Gastroesophageal sphincter (tissue), 3 donors: ENCODE measurements at regions not wholly inside any gene's neighbourhood (a gene's known extent, or its start where the extent isn't known, plus 50 kb on each side); places are given as distances from the start of the nearest gene placed in this dataset.

Experiments
- EP300 ChIP-seq: sonication (generic); formaldehyde crosslinking; IDR thresholded peaks from one replicate; pipeline ENCODE4 v1.6.1; 2017; ENCODE audit warnings: antibody characterized with exemption, mild to moderate bottlenecking
- TF ChIP-seq, protein P1 (sequence below), 4 experiments: fragments of 200-600 bp in 2 of 4; fragments of 450-650 bp in 2 of 4; sonication (generic) in 1 of 4; IDR thresholded peaks; one replicate each; pipeline ENCODE4 v1.5.1; 2017 to 2019; ENCODE audit warnings: antibody characterized with exemption in 4 of 4, mild to moderate bottlenecking in 2 of 4, moderate library complexity in 2 of 4

DNA sequence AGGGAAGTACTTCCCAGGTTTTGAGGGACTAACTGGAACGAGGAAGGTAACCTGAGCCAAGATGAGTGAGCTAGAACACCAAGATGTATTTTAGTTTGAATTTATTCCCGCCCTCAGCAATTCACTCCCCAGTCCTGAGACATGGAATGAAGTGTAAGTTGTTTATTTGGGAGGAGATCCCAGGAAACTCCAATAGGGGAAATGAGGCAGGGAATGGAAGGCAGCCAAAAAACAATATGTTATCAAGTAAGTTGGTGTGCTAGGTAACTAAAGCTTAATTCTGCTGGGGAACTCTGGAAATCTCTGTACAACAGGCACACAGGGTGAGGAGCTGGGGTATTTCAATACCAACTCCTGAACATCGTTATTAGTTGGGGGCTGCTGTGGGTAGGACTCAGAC is 189.7 kb upstream of the HDAC9 start:
- TF ChIP-seq, protein P1, sequence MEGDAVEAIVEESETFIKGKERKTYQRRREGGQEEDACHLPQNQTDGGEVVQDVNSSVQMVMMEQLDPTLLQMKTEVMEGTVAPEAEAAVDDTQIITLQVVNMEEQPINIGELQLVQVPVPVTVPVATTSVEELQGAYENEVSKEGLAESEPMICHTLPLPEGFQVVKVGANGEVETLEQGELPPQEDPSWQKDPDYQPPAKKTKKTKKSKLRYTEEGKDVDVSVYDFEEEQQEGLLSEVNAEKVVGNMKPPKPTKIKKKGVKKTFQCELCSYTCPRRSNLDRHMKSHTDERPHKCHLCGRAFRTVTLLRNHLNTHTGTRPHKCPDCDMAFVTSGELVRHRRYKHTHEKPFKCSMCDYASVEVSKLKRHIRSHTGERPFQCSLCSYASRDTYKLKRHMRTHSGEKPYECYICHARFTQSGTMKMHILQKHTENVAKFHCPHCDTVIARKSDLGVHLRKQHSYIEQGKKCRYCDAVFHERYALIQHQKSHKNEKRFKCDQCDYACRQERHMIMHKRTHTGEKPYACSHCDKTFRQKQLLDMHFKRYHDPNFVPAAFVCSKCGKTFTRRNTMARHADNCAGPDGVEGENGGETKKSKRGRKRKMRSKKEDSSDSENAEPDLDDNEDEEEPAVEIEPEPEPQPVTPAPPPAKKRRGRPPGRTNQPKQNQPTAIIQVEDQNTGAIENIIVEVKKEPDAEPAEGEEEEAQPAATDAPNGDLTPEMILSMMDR (IDR thresholded peaks at IDR 0.05): no peak
- no peak for TF ChIP-seq EP300
